NCI-H2107 treated with DMSO at 0.1 percent for 48 hours (cell line): ENCODE measurements at regions not wholly inside any gene's neighbourhood (a gene's known extent, or its start where the extent isn't known, plus 50 kb on each side); places are given as distances from the start of the nearest gene placed in this dataset.

Experiments used
- DNase-seq: peaks from one replicate; lab custom pipeline; 2025; ENCODE audit not compliant: unreplicated experiment; lab: John Stamatoyannopoulos, UW

- no peak for DNase-seq
Observed at GRCh38 chr1:67559222-67559700, 125.7 kb upstream of the GADD45A start.

GRCh38 chr1:67560580-67561255 lies 124.3 kb upstream of the GADD45A start:
- no peak for DNase-seq

- DNase-seq: peak; percentile 76
Observed at GRCh38 chr1:67561704-67562113, 123.3 kb upstream of the GADD45A start.

DNA sequence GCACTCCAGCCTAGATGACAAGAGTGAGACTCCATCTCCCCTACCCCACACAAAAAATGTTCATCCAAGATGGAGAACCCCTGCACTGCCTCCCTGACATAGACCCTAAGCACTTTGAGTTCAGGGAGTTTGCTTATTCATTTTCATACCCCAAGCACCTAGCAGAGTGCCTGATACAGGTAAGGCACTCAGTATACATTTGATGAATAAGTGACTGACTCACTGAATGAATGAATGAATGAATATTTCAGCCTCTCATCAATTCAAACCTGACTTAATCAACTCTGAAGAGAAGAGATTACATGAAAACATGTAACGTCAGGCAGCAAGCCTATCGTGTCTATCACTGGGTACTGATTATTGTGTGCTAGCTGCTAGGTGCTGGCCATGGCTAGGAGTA lies 121.3 kb upstream of the GADD45A start:
- no peak for DNase-seq

- no peak for DNase-seq
Observed at GRCh38 chr1:67564193-67564592, 120.8 kb upstream of the GADD45A start.

DNA sequence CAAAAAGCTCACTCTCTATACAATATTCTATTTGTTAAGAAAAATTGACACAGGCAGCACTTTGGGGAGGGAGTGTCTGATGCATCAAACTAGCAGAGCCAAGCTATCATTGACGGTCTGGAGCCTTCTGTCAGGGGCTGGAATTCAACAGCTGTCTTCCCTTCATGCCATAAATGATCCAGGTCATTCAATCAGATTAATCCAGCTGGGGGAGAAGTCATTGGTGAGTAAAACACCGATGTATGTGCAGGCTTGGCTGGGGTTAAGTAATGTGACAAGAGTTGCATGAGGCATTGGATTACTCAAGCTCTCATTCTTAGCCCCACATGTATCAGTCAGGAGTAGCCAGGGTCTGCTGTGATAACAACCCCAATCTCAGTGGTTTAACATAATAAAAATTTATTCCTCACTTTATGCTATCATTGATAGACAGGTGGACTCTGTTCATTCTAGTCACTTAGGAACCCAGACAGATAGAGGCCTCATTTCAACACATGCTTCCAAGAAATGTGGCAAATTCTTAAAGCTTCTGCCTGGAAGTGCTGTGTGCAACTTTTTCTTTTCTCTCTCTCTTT lies 118.1 kb upstream of the GADD45A start:
- DNase-seq: no peak

- no peak for DNase-seq
Observed at GRCh38 chr1:67570486-67571143, 114.4 kb upstream of the GADD45A start.

DNA sequence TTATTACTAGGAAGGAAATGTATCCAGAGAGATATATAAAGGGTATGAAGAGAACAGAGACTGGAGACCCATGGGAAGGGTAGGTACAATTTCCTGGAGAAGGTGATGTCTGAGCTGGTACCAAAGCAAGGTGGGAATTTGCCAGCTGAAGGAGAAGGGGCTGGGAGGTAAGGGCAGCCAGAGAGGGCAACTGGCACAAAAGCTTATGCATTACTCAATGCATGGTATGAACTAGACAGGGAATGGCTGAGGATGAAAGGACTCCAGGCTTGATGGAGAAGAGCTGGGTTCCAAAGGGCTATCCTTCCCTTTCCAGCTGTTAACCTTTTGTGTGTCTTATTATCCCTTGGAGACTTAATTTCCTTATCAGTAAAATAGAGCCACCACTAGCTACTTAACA lies 113.6 kb upstream of the GADD45A start:
- DNase-seq: no peak

DNA sequence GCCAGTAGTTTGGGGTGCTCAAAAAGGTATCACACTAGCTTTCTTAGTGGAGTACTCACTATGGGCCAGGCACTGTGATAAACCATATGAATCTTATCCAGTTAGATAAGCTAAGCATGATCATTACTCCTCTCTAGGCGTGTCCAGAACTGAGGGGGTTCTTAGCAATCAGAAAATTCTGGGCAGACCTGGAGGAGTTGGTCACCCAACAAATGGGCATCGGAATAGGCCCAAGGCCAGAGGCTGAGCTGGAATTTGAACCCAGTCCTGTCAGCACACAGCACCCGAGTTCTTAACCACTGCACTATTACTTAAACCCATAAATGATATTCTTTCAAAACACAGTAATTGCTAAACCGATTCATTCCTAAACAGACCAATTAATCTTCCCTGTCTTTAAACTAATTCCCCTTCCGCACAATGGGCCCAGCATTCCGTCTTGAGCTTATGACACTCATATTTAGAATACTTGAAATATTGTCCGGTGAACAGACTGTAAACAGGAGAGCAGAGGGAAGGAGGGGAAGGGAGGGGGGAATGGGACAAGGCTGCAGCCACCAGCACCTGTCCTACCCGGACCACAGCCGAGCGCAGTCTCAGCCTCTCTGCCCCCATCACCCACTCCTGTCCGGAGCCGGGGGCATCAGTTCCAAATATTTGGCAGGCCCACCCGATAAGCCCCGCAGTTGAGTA lies 113.0 kb upstream of the GADD45A start:
- DNase-seq: no peak

- peak; percentile 52 for DNase-seq
Observed at GRCh38 chr1:67572594-67573221, 112.3 kb upstream of the GADD45A start.

DNA sequence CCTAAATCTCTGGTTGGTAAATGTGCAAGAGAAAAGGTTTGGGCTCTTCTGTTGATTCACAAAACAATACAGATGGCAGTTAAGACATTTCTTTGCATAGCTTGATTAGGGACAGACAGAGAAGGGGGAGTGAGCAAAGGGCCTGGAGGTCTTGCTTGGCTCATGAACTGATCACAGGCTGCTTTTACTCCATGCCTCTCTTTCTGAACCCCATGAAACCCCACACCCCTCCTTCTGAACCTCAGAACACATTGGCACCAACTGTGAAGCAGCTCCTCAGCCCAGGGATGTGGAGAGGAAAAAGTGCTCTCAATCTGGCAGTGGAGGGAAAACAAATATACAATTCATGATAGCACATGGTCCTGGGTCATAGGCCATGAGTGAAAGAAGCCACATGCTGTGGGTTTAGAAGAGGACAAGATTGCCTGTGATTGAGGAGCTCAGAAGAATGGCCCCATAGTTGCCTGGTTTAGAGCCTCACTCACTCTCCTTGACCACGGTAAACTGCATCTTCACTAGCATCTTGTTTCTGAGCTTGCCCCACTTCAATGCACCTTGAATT lies 111.6 kb upstream of the GADD45A start:
- no peak for DNase-seq

- no peak for DNase-seq
Observed at GRCh38 chr1:67574221-67574620, 110.8 kb upstream of the GADD45A start.

DNA sequence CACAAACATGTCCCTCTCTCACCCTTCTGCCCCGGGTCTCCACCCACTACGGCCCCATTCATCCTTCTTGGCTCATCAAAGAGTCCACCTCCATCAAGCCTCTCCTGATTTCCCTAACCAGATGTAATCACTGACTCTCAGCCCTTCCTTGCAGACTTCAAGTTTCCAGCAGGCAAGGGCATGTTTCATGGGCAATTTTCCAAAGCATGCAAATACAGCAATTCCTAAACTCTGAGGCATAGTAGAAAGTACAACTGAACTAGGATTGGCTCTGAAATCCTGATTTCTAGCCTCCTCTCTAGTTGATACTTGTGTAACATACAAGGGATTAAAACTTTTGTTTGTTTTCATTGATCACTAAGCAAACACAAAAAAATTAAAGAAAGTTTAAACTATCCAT lies 109.1 kb upstream of the GADD45A start:
- no peak for DNase-seq

DNA sequence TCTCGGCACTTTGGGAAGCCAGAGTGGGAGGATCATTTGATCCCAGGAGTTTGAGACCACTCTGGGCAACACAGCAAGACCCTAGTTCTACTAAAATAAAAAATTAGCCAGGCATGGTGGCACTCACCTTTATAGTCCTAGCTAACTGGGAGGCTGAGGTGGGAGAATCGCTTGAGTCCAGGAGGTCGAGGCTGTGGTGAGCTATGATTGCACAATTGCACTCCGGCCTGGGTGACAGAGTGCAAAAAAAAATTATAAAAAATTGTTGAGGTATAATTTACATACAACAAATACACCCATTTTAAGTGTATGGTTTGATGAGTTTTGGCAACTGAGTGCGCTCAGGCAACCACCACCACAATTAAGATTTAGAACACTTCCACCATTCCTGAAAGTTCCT lies 108.5 kb upstream of the GADD45A start:
- DNase-seq: no peak

DNA sequence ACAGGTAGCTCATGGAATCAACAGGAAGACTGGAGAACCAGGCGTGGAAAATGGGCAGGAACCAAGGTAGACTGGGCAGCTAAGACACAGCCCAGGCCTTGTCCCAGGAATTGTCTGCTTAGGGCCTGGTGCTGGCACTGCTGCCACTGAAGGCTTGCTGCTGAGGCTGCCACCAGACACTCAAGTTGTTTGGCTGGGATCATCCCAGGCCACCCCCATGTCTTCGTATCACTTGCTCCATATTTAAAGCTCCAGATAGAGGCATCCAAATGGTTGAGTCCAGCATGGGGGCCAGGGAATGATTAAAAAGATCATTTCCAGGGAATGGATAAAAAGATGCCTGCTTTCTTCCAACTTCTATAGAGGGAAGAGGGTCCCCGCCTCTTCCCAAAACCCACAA lies 107.4 kb upstream of the GADD45A start:
- no peak for DNase-seq

DNA sequence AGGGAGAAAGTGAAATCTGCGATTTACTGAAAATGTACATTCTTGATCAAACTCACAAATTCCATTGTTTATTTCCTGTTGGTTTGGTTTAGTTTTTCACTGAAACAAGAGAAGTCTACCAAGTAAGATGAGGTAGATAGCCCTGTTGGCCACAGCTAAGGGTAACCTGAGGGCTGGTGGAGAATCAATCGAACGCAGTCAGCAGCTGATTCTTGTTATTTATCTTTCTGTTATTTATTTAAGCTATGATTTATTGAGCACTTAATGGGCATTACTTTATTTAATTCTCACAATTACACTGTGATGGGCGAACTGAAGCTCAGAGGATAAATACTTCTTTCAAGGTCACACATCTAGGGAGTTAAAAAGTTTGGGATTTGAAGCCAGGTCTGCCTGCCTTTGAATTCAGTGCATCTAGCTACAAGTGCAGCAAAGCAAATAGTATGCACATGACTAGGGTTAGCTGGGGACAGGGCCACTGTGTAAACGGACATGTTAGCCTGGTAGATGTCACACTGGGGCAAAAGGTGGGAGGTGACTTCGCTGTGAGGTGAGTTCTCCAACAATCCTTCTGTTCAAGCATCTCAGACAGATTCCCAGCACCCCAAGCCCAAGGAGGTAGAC lies 106.5 kb upstream of the GADD45A start:
- no peak for DNase-seq

- no peak for DNase-seq
Observed at GRCh38 chr1:67579623-67580394, 105.2 kb upstream of the GADD45A start.

- DNase-seq: no peak
Observed at GRCh38 chr1:67580691-67581403, 104.2 kb upstream of the GADD45A start.
